Sigmoid colon (tissue), 6 donors: ENCODE measurements at regions not wholly inside any gene's neighbourhood (a gene's known extent, or its start where the extent isn't known, plus 50 kb on each side); places are given as distances from the start of the nearest gene placed in this dataset.

Source experiments
- DNase-seq: peaks from one replicate; pipeline ENCODE4 v3.0.0-alpha.2; 2019
- H3K27ac ChIP-seq, 4 donors: fragments of 200-600 bp; sonication (generic); one replicate each; pipeline ENCODE4 v1.5.1; 2016 to 2019; ENCODE audit warnings: mild to moderate bottlenecking in 1 of 4
- H3K27me3 ChIP-seq, 3 donors: fragments of 200-600 bp; sonication (generic); one replicate each; pipeline ENCODE4 v1.5.1; 2019; ENCODE audit warnings: mild to moderate bottlenecking in 1 of 3
- H3K36me3 ChIP-seq, 4 donors: fragments of 200-600 bp; sonication (generic); one replicate each; pipeline ENCODE4 v1.5.1; 2016 to 2019
- H3K4me1 ChIP-seq, 4 donors: fragments of 200-600 bp; sonication (generic); one replicate each; pipeline ENCODE4 v1.5.1; 2017 to 2019
- H3K4me3 ChIP-seq, 4 donors: fragments of 200-600 bp; sonication (generic); one replicate each; pipeline ENCODE4 v1.5.1; 2017 to 2019; ENCODE audit warnings: mild to moderate bottlenecking in 2 of 4, moderate library complexity in 1 of 4
- H3K9me3 ChIP-seq, 4 donors: fragments of 200-600 bp in 3 of 4; sonication (generic) in 3 of 4; one replicate each; pipeline versions ENCODE4 v1.5.1 to v1.6.1; 2013 to 2019
- CTCF ChIP-seq, 4 experiments: fragments of 450-650 bp in 3 of 4; fragments of 200-600 bp in 1 of 4; IDR thresholded peaks; one replicate each; pipeline ENCODE4 v1.5.1; 2016 to 2019; ENCODE audit warnings: antibody characterized with exemption in 4 of 4, mild to moderate bottlenecking in 3 of 4, moderate library complexity in 2 of 4
- EP300 ChIP-seq, 4 donors: sonication (generic); formaldehyde crosslinking; IDR thresholded peaks; one replicate each; pipeline ENCODE4 v1.6.1; 2017; ENCODE audit warnings: antibody characterized with exemption in 4 of 4
- POLR2A ChIP-seq, 2 donors: fragments of 450-650 bp; IDR thresholded peaks; one replicate each; pipeline ENCODE4 v1.6.1; 2016; ENCODE audit warnings: antibody characterized with exemption in 2 of 2, mild to moderate bottlenecking in 2 of 2, moderate library complexity in 2 of 2
- POLR2AphosphoS5 ChIP-seq, 4 donors: sonication (generic); formaldehyde crosslinking; IDR thresholded peaks; one replicate each; pipeline ENCODE4 v1.6.1; 2017; ENCODE audit warnings: antibody characterized with exemption in 4 of 4
- WGBS, 2 donors: extraction: QIAGEN DNeasy Blood & Tissue Kit; methylation state at CpG; one replicate each; pipeline ENCODE4 v1.1.7; 2013; 5-methylcytosine and 5-hydroxymethylcytosine counted together
- intact Hi-C: fragments of 100-400 bp; cut with DNase I; formaldehyde crosslinking; loops from one replicate; pipeline ENCODE4 v1.15.1; 2023
- donor health status: healthy with polysubstance abuse.
- donor health status: healthy.

- TF ChIP-seq EP300 (IDR thresholded peaks at IDR 0.05) (no peak), CTCF (IDR thresholded peaks at IDR 0.05) (no peak), POLR2AphosphoS5 (IDR thresholded peaks at IDR 0.05) (no peak), POLR2A (IDR thresholded peaks at IDR 0.05) (no peak)
- 91 to 92% methylated on average over 4 of the region's 4 CpGs for WGBS, 2 donors
- intact Hi-C loops = no loop called here
Measured at GRCh38 chr13:80055847-80056246, 285.1 kb downstream of the SPRY2 start.

GRCh38 chr13:80054806-80055205, 286.1 kb downstream of the SPRY2 start:
- 85 to 87% methylated on average over 3 of the region's 3 CpGs for WGBS, 2 donors
- no peaks in the 10 kb centered on the region for H3K27me3 ChIP-seq
- intact Hi-C loops = no loop called here

More at GRCh38 chr13:80055847-80056246, 285.1 kb downstream of the SPRY2 start:
- Histone ChIP-seq H3K27me3 (no peaks in the 10 kb centered on the region), H3K27ac (no peak overlapping the region), H3K4me1 (no peaks in the 10 kb centered on the region), H3K4me3 (no peak overlapping the region), H3K36me3 (no peaks in the 10 kb centered on the region), H3K9me3 (no peaks in the 10 kb centered on the region)
- DNase-seq = no peak

GRCh38 chr13:80052286-80052685, 288.6 kb downstream of the SPRY2 start:
- Histone ChIP-seq H3K27ac (no peak overlapping the region), H3K4me1 (peaks cover 0 to 28% (median 24%) of the 10 kb centered on the region in 4 donors), H3K4me3 (no peak overlapping the region), H3K9me3 (no peaks in the 10 kb centered on the region), H3K27me3 (no peaks in the 10 kb centered on the region), H3K36me3 (no peaks in the 10 kb centered on the region)
- no peak for TF ChIP-seq POLR2AphosphoS5 (IDR thresholded peaks at IDR 0.05)
- TF ChIP-seq EP300 (IDR thresholded peaks at IDR 0.05) = no peak
- no peak for TF ChIP-seq CTCF (IDR thresholded peaks at IDR 0.05)
- no peak for TF ChIP-seq POLR2A (IDR thresholded peaks at IDR 0.05)
- no peak for DNase-seq
- intact Hi-C loops = no loop called here

More at GRCh38 chr13:80054806-80055205, 286.1 kb downstream of the SPRY2 start:
- no peak for DNase-seq
- no peak overlapping the region for H3K27ac ChIP-seq
- no peak overlapping the region for H3K4me3 ChIP-seq
- H3K4me1 ChIP-seq = peaks cover 0 to 8% (median 7%) of the 10 kb centered on the region in 4 donors
- no peaks in the 10 kb centered on the region for H3K36me3 ChIP-seq
- no peaks in the 10 kb centered on the region for H3K9me3 ChIP-seq
- TF ChIP-seq CTCF (IDR thresholded peaks at IDR 0.05) (no peak), EP300 (IDR thresholded peaks at IDR 0.05) (no peak), POLR2A (IDR thresholded peaks at IDR 0.05) (no peak), POLR2AphosphoS5 (IDR thresholded peaks at IDR 0.05) (no peak)

- intact Hi-C loops = no loop called here
- Histone ChIP-seq H3K4me1 (peaks cover 0 to 28% (median 24%) of the 10 kb centered on the region in 4 donors), H3K27ac (no peak overlapping the region), H3K9me3 (no peaks in the 10 kb centered on the region), H3K36me3 (no peaks in the 10 kb centered on the region), H3K4me3 (no peak overlapping the region), H3K27me3 (no peaks in the 10 kb centered on the region)
- WGBS, 2 donors = 94 to 97% methylated on average over 1 of the region's 1 CpG
- TF ChIP-seq CTCF (IDR thresholded peaks at IDR 0.05) (no peak), POLR2A (IDR thresholded peaks at IDR 0.05) (no peak), POLR2AphosphoS5 (IDR thresholded peaks at IDR 0.05) (no peak)
- no peak for DNase-seq
Measured at GRCh38 chr13:80050252-80050651, 290.7 kb downstream of the SPRY2 start.

GRCh38 chr13:80048802-80049201, 292.1 kb downstream of the SPRY2 start:
- no peaks in the 10 kb centered on the region for H3K9me3 ChIP-seq
- no peak overlapping the region for H3K4me3 ChIP-seq
- WGBS, 2 donors = 26 to 71% methylated on average over 7 of the region's 7 CpGs
- TF ChIP-seq CTCF (IDR thresholded peaks at IDR 0.05) = no peak
- no peak for TF ChIP-seq POLR2A (IDR thresholded peaks at IDR 0.05)
- peak in 3 of 4 donors; percentile 20 to 75 (median 34) for TF ChIP-seq POLR2AphosphoS5 (IDR thresholded peaks at IDR 0.05)
- intact Hi-C loops = no loop called here
- H3K36me3 ChIP-seq = no peaks in the 10 kb centered on the region
- H3K27me3 ChIP-seq = no peaks in the 10 kb centered on the region
- H3K4me1 ChIP-seq = peaks cover 0 to 28% (median 24%) of the 10 kb centered on the region in 4 donors
- peak overlapping the region in 1 of 4 donors; percentile 9 for H3K27ac ChIP-seq
- DNase-seq = peak; percentile 92
